ENCODE measurements at regions not wholly inside any gene's neighbourhood (a gene's known extent, or its start where the extent isn't known, plus 50 kb on each side); places are given as distances from the start of the nearest gene placed in this dataset.

DNA sequence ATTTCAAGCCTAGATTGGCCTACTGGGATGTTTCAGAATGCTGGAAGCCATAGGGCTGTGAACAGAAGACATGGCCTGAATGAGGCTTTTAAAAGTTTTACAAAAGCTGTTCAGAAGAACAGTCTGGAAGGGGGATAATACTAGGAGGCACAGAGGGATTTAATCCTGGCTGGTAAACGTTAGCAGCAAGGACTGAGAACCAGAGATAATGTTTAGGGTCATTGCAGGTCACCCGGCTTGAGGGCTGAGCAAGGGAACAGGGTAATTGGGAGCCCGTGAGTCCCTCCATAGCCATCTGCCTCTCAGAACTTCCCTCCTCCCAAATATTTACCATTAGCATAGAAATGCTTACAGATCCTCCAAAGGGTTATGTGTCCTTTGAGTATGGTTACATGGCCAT, 765.4 kb downstream of the TMEM182 start:
- TF ChIP-seq SIN3A (IDR thresholded peaks at IDR 0.05; ENCODE audit: borderline replicate concordance, insufficient read depth, low read length) (no peak), REST (IDR thresholded peaks at IDR 0.05; ENCODE audit: insufficient read depth in 1 of 2, low read depth in 2 of 2, low read length in 2 of 2) (no peak), FOXP2 (optimal IDR thresholded peaks at IDR 0.05; ENCODE audit: borderline replicate concordance, extremely low read depth, extremely low read length, insufficient read depth) (no peak), POLR2AphosphoS5 (IDR thresholded peaks at IDR 0.05; ENCODE audit: low read depth, low read length) (no peak), TAF1 (IDR thresholded peaks at IDR 0.05; ENCODE audit: borderline replicate concordance, insufficient read depth, low read length) (no peak)

- no peak for TF ChIP-seq REST (IDR thresholded peaks at IDR 0.05; ENCODE audit: insufficient read depth in 1 of 2, low read depth in 2 of 2, low read length in 2 of 2)
Observed at GRCh38 chr2:103529798-103530502, 768.1 kb downstream of the TMEM182 start.

- no peak for TF ChIP-seq REST (IDR thresholded peaks at IDR 0.05; ENCODE audit: insufficient read depth in 1 of 2, low read depth in 2 of 2, low read length in 2 of 2)
- TF ChIP-seq SIN3A (IDR thresholded peaks at IDR 0.05; ENCODE audit: borderline replicate concordance, insufficient read depth, low read length), result no peak
- TF ChIP-seq POLR2AphosphoS5 (IDR thresholded peaks at IDR 0.05; ENCODE audit: low read depth, low read length), result no peak
- TF ChIP-seq FOXP2 (optimal IDR thresholded peaks at IDR 0.05; ENCODE audit: borderline replicate concordance, extremely low read depth, extremely low read length, insufficient read depth), result no peak
- no peak for TF ChIP-seq TAF1 (IDR thresholded peaks at IDR 0.05; ENCODE audit: borderline replicate concordance, insufficient read depth, low read length)
Observed at GRCh38 chr2:103552775-103553174, 790.9 kb downstream of the TMEM182 start.

- TF ChIP-seq FOXP2 (optimal IDR thresholded peaks at IDR 0.05; ENCODE audit: borderline replicate concordance, extremely low read depth, extremely low read length, insufficient read depth), result no peak
- TF ChIP-seq TAF1 (IDR thresholded peaks at IDR 0.05; ENCODE audit: borderline replicate concordance, insufficient read depth, low read length), result no peak
- no peak for TF ChIP-seq SIN3A (IDR thresholded peaks at IDR 0.05; ENCODE audit: borderline replicate concordance, insufficient read depth, low read length)
- no peak for TF ChIP-seq POLR2AphosphoS5 (IDR thresholded peaks at IDR 0.05; ENCODE audit: low read depth, low read length)
- no peak for TF ChIP-seq REST (IDR thresholded peaks at IDR 0.05; ENCODE audit: insufficient read depth in 1 of 2, low read depth in 2 of 2, low read length in 2 of 2)
Observed at GRCh38 chr2:103594823-103595222, 833.0 kb downstream of the TMEM182 start.
